ENCODE measurements at regions not wholly inside any gene's neighbourhood (a gene's known extent, or its start where the extent isn't known, plus 50 kb on each side); places are given as distances from the start of the nearest gene placed in this dataset.
"Not testable (repeated sequence)": the region's sequence is repeated elsewhere in the genome, so short reads cannot be mapped to it uniquely, and the experiment has no call there.

DNA sequence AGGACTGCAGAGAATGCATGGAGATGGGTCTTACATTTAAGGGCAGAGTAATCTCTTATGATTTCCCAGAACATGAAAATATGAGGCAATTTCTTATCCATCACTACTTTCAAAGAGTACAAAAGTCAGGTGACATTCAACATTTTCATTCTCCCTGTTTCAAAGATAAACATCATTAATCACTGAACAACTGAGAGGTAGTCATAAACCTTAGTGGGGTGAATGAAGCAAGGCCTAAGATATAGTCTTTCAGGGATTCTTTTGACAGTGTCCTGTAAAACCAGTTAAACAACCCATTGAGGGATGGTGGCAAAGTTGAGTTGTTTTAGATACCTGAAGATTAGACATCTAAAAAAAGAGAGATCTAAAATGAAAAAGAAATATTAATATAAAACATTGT, 271.6 kb upstream of the CBLB start:
- no peak for DNase-seq (ENCODE audit: low read depth)
- no peak overlapping the region for H3K4me3 ChIP-seq (ENCODE audit: low read depth, low read length)
- TF ChIP-seq CTCF (conservative IDR thresholded peaks at IDR 0.05; ENCODE audit: low read depth, low read length): no peak

GRCh38 chr3:106144030-106144429, 275.2 kb upstream of the CBLB start:
- H3K4me3 ChIP-seq (ENCODE audit: low read depth, low read length): no peak overlapping the region
- DNase-seq (ENCODE audit: low read depth): no peak
- no peak for TF ChIP-seq CTCF (conservative IDR thresholded peaks at IDR 0.05; ENCODE audit: low read depth, low read length)

DNA sequence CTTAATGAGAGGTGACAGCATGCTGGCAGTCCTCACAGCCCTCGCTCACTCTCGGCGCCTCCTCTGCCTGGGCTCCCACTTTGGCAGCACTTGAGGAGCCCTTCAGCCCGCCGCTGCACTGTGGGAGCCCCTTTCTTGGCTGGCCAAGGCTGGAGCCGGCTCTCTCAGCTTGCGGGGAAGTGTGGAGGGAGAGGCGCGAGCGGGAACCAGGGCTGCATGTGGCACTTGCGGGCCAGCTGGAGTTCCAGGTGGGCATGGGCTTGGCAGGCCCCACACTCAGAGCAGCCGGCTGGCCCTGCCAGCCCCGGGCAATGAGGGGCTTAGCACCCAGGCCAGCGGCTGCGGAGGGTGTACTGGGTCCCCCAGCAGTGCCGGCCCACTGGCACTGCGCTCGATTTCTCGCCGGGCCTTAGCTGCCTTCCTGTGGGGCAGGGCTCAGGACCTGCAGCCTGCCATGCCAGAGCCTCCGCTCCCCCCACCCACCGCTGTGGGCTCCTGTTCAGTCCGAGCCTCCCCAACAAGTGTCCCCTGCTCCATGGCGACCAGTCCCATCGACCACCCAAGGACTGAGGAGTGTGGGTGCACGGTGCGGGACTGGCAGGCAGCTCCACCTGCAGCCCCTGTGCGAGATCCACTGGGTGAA, 279.7 kb upstream of the CBLB start:
- not testable (repeated sequence) for H3K4me3 ChIP-seq (ENCODE audit: low read depth, low read length); DNase-seq (ENCODE audit: low read depth)

- DNase-seq (ENCODE audit: low read depth): peak; percentile 19
- TF ChIP-seq CTCF (conservative IDR thresholded peaks at IDR 0.05; ENCODE audit: low read depth, low read length): no peak
These were observed 288.6 kb upstream of the CBLB start for GRCh38 chr3:106157411-106157810.

GRCh38 chr3:106160396-106160795, 291.6 kb upstream of the CBLB start:
- DNase-seq (ENCODE audit: low read depth): no peak
- no peak overlapping the region for H3K4me3 ChIP-seq (ENCODE audit: low read depth, low read length)
- TF ChIP-seq CTCF (conservative IDR thresholded peaks at IDR 0.05; ENCODE audit: low read depth, low read length): no peak

More at GRCh38 chr3:106157411-106157810, 288.6 kb upstream of the CBLB start:
- no peak overlapping the region for H3K4me3 ChIP-seq (ENCODE audit: low read depth, low read length)

DNA sequence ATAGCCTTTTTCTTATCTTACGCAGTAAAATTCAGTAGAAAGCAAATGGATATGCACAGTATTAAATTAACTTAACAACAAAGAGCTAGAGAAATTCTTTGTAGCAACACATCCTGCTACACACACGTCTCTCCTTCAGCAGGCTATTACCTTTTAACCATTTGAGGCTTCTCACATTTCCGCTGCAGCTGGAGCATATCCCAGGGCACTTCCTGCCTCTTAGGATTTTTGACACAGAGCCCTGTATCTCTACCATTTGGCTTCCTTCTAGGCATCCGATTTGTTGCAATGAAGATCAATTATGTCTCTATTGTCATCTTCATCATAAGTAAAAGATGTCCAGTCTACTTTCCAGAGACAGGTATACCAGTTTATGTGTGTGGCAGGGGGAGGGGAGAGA, 292.4 kb upstream of the CBLB start:
- H3K4me3 ChIP-seq (ENCODE audit: low read depth, low read length): no peak overlapping the region
- TF ChIP-seq CTCF (conservative IDR thresholded peaks at IDR 0.05; ENCODE audit: low read depth, low read length): no peak
- no peak for DNase-seq (ENCODE audit: low read depth)

GRCh38 chr3:106167728-106168127, 298.9 kb upstream of the CBLB start:
- no peak for DNase-seq (ENCODE audit: low read depth)
- no peak for TF ChIP-seq CTCF (conservative IDR thresholded peaks at IDR 0.05; ENCODE audit: low read depth, low read length)
- H3K4me3 ChIP-seq (ENCODE audit: low read depth, low read length): no peak overlapping the region
